HFF-Myc (cell line): ENCODE measurements at regions not wholly inside any gene's neighbourhood (a gene's known extent, or its start where the extent isn't known, plus 50 kb on each side); places are given as distances from the start of the nearest gene placed in this dataset.

Source experiments
- DNase-seq: peaks from one replicate; pipeline ENCODE4 v3.0.0-alpha.2; 2011; ENCODE audit warnings: low read depth; ENCODE audit errors: extremely low read depth
- H3K4me3 ChIP-seq: replicated peaks from 2 replicates; pipeline ENCODE4 v1.5.1; 2011; ENCODE audit warnings: low read depth, mild to moderate bottlenecking, control low read depth, low read length
- CTCF ChIP-seq: IDR thresholded peaks from 2 replicates; pipeline ENCODE4 v1.5.1; 2012; ENCODE audit warnings: mild to moderate bottlenecking, low read depth, low read length, control low read depth; ENCODE audit errors: missing control alignments

- no peak for DNase-seq
- no peak overlapping the region for H3K4me3 ChIP-seq
- TF ChIP-seq CTCF, result no peak
These were observed 123.5 kb downstream of the RASGEF1B start for GRCh38 chr4:81348086-81348777.

- no peak for DNase-seq
- no peak overlapping the region for H3K4me3 ChIP-seq
- no peak for TF ChIP-seq CTCF
These were observed 125.0 kb downstream of the RASGEF1B start for GRCh38 chr4:81346719-81347118.

GRCh38 chr4:81343536-81343935, 128.2 kb downstream of the RASGEF1B start:
- no peak for TF ChIP-seq CTCF
- DNase-seq, result no peak
- H3K4me3 ChIP-seq, result no peak overlapping the region

- no peak overlapping the region for H3K4me3 ChIP-seq
- TF ChIP-seq CTCF, result no peak
- no peak for DNase-seq
These were observed 128.0 kb upstream of the PRKG2 start for GRCh38 chr4:81343046-81343445.

- no peak overlapping the region for H3K4me3 ChIP-seq
- TF ChIP-seq CTCF, result no peak
- no peak for DNase-seq
These were observed 122.2 kb upstream of the PRKG2 start for GRCh38 chr4:81337211-81337610.

- DNase-seq, result no peak
- TF ChIP-seq CTCF, result no peak
- H3K4me3 ChIP-seq, result no peak overlapping the region
These were observed 120.3 kb upstream of the PRKG2 start for GRCh38 chr4:81335122-81335912.
